ENCODE measurements at regions not wholly inside any gene's neighbourhood (a gene's known extent, or its start where the extent isn't known, plus 50 kb on each side); places are given as distances from the start of the nearest gene placed in this dataset.
"Not testable (repeated sequence)": the region's sequence is repeated elsewhere in the genome, so short reads cannot be mapped to it uniquely, and the experiment has no call there.

- peak in 1 of 11 donors; percentile 7 for DNase-seq (ENCODE audit: extremely low read depth in 1 of 11, low read depth in 9 of 11, low spot score in 4 of 11)
Observed at GRCh38 chr1:118485757-118486156, 300.7 kb upstream of the SPAG17 start.

GRCh38 chr1:118484893-118485292 is 299.9 kb upstream of the SPAG17 start:
- DNase-seq (ENCODE audit: extremely low read depth in 1 of 11, low read depth in 9 of 11, low spot score in 4 of 11): no peak

- no peak for DNase-seq (ENCODE audit: extremely low read depth in 1 of 11, low read depth in 9 of 11, low spot score in 4 of 11)
Observed at GRCh38 chr1:118483245-118484006, 298.4 kb upstream of the SPAG17 start.

DNA sequence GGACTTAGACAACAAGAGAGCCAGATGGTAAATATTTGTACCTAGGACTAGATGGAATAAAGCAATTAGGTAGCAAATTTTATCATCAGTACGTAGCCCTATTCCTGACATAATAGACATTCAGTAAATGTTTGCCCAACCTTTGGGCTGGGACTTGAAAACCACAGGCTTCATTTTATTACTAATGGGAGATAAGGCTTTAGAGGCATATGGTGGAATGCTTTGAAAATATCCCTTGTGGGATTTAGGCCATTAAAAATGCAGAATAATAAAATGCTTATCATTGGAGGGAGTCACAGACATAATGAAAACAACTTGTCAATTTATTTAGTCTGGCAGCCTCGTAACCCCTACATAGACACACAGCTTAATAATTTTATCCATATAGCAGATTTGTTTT is 296.1 kb upstream of the SPAG17 start:
- no peak for DNase-seq (ENCODE audit: extremely low read depth in 1 of 11, low read depth in 9 of 11, low spot score in 4 of 11)

GRCh38 chr1:118479351-118479750 is 294.3 kb upstream of the SPAG17 start:
- no peak for DNase-seq (ENCODE audit: extremely low read depth in 1 of 11, low read depth in 9 of 11, low spot score in 4 of 11)

- peak in 3 of 11 donors; percentile 25 to 52 (median 39) for DNase-seq (ENCODE audit: extremely low read depth in 1 of 11, low read depth in 9 of 11, low spot score in 4 of 11)
Observed at GRCh38 chr1:118473825-118474224, 288.8 kb upstream of the SPAG17 start.

DNA sequence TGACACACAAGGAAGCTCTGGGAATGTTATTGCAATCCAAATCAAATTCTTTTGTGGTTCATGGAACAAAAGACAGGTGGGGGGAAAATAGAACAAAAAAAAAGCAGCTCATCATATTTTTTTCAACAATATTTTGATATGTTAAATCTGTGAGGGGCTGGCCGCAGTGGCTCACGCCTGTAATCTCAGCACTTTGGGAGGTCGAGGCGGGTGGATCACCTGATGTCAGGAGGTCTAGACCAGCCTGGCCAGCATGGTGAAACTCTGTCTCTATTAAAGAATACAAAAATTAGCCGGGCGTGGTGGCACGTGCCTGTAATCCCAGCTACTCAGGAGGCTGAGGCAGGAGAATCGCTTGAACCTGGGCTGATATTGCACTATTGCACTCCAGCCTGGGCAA is 279.4 kb upstream of the SPAG17 start:
- not testable (repeated sequence) for DNase-seq (ENCODE audit: extremely low read depth in 1 of 11, low read depth in 9 of 11, low spot score in 4 of 11)

DNA sequence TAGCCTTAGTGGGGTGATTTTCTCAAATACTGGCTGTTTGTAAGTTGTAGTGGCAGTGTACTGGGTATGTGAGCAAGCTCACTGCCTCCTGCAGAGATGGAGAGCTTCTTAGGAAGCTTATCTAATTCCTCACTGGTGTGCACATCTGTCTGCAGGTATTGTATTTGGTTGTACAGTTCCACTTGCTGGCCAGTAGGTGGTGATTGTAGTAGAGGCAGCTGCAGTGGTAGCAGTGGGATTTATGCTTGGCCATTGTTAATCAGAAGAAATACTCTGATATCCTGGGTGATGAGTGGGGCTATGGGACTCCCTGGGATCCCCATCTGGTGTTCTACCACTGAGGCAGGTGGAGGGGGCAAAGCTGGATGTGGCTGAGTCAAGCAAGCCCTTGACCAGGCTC is 276.1 kb upstream of the SPAG17 start:
- no peak for DNase-seq (ENCODE audit: extremely low read depth in 1 of 11, low read depth in 9 of 11, low spot score in 4 of 11)

DNA sequence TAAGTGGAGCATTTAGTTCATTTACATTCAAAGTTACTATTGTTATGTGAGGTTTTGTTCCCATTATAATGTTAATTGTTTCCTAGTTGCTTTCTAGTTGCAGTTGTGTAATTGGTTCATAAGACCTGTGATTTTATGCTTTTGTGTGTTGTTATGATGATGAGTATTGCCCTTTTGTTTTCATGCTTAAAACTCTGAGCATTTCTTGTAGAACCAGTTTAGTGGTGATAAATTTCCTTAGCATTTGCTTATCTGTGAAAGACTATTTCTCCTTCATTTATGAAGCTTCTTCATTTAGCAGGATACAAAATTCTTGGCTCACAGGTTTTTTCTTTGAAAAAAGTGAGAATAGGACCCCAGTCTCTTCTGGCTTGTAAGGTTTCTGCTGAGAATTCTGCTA is 274.8 kb upstream of the SPAG17 start:
- no peak for DNase-seq (ENCODE audit: extremely low read depth in 1 of 11, low read depth in 9 of 11, low spot score in 4 of 11)

- peak in 4 of 11 donors; percentile 8 to 23 (median 9) for DNase-seq (ENCODE audit: extremely low read depth in 1 of 11, low read depth in 9 of 11, low spot score in 4 of 11)
Observed at GRCh38 chr1:118453856-118454255, 268.8 kb upstream of the SPAG17 start.

GRCh38 chr1:118445156-118445555 is 260.1 kb upstream of the SPAG17 start:
- DNase-seq (ENCODE audit: extremely low read depth in 1 of 11, low read depth in 9 of 11, low spot score in 4 of 11): no peak

GRCh38 chr1:118442214-118442613 is 257.2 kb upstream of the SPAG17 start:
- no peak for DNase-seq (ENCODE audit: extremely low read depth in 1 of 11, low read depth in 9 of 11, low spot score in 4 of 11)

GRCh38 chr1:118437664-118438063 is 252.6 kb upstream of the SPAG17 start:
- no peak for DNase-seq (ENCODE audit: extremely low read depth in 1 of 11, low read depth in 9 of 11, low spot score in 4 of 11)

GRCh38 chr1:118429856-118430255 is 244.8 kb upstream of the SPAG17 start:
- DNase-seq (ENCODE audit: extremely low read depth in 1 of 11, low read depth in 9 of 11, low spot score in 4 of 11): no peak

DNA sequence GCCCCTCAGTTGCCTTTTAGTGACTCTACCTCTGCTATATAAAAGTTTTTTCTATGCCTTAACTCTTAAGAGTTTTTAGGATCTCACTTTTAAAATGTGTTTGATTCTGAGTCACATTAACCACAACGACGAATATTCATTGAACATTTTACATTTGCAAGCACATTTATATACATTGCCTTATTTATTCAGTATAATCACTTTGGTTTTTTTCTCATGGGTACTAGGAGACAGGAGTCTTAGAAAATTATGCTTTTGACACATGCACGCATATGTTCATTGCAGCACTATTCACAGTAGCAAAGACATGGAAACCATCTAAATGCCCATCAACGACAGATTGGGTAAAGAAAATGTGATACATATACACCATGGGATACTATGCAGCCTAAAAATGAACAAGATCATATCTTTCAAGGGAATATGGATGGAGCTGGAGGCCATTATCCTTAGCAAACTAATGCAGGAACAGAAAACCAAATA is 236.9 kb upstream of the SPAG17 start:
- DNase-seq (ENCODE audit: extremely low read depth in 1 of 11, low read depth in 9 of 11, low spot score in 4 of 11): no peak

DNA sequence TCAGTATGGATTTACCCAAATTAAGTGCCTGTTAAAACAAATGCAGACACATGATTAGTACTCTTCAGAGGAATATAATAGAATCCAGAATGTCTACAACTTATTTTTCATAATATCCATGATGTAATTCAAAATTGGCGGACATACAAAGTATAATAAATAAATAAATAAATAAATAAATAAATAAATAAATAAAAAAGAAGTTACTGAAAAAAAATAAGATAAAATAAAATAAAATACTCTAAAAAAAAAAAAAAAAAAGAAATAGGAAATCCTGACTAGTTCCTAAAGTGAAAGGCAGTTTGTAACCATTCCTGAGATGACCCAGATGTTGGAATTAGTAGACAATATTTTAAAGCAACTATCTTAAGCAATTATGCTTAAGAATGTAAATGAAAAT is 219.0 kb upstream of the SPAG17 start:
- DNase-seq (ENCODE audit: extremely low read depth in 1 of 11, low read depth in 9 of 11, low spot score in 4 of 11): no peak

DNA sequence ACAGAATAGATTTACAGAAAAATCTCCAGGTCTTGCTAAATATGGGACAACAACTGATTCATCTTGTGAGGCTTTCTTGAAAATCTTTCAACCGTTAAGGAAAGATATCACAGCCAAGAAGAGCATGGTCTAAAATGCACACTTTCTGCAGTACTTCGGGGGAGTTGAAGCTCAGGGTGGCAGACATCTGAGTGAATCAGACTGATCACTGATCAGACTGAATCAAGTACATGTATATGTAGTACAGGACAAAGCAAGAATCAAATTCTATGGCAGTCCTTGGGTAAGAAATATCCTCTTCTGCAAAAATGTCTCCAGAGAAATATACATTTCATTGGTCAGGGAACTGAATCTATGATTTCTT is 212.4 kb upstream of the SPAG17 start:
- no peak for DNase-seq (ENCODE audit: extremely low read depth in 1 of 11, low read depth in 9 of 11, low spot score in 4 of 11)

- DNase-seq (ENCODE audit: extremely low read depth in 1 of 11, low read depth in 9 of 11, low spot score in 4 of 11): peak in 2 of 11 donors; percentile 1 to 7
Observed at GRCh38 chr1:118396829-118397495, 211.9 kb upstream of the SPAG17 start.

DNA sequence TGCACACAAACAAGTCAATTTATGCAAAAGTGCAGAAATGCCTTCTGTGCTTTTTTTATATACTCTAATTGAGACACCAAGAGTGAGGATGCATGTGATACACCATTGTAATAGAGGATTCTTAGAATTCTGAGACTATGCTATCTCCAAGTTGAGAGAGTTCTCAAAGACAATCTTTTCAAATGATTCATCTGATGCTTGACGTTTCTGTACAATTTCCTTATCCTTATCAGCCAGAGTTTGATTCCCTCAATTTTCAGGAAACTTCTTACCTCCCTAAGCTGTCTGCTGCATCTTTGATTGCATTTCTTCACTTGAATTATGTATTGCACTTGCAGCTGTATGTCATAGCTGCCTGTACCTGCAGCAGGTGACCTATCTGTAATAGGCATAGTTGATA is 211.3 kb upstream of the SPAG17 start:
- no peak for DNase-seq (ENCODE audit: extremely low read depth in 1 of 11, low read depth in 9 of 11, low spot score in 4 of 11)

DNA sequence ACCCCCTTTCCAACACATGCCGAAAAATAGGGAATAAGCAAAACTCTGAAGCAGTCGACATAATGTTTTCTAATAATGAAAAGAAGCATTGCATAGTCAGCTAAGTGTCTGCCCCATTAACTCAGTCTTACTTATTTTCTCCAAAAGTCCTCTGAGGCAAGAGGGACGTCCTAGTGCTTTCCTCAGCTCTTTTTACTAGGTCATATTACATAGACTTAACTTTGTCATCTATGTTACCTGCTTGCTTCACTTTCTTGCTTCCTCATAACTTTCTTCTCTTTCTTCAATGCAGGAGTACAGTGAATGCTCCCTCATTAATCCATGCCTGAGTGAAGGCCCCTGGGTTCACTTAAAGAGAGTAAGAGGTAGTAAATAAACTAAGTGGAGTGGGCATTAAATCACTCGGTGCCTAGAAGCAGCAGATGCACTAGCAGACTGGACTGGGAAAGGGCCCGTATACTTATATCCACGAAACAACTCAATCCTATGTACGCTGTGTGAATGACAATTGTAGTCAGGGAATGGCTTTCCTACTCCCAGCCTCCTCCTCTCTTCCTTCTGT is 210.5 kb upstream of the SPAG17 start:
- no peak for DNase-seq (ENCODE audit: extremely low read depth in 1 of 11, low read depth in 9 of 11, low spot score in 4 of 11)

Data from renal cortex interstitium (tissue), 11 donors.